ENCODE measurements at regions not wholly inside any gene's neighbourhood (a gene's known extent, or its start where the extent isn't known, plus 50 kb on each side); places are given as distances from the start of the nearest gene placed in this dataset.

- H3K36me3 ChIP-seq (ENCODE audit: control insufficient read depth in 2 of 2, extremely low read depth in 1 of 2, insufficient read depth in 2 of 2, low read length in 2 of 2), result no peaks in the 10 kb centered on the region
Measured at GRCh38 chr4:111268769-111269414, 646.0 kb upstream of the PITX2 start.

DNA sequence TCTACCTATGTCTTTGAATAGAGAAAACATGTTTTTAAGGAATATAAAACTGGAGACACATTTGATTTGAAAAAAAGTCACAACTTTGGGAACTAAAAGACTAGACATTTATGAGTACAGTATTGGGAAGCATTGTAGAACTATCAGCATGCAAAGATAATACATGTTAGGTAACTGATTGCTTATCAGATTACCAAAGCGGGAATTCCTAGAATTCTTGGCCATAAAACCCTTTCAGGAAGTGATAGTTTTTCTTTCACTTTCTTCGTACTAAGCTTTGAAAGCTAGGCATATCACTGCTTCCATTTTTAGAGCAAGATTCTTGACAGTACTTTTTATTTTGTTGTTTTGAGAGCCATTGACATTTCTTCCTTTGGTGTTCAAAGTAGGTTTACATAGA lies 646.6 kb upstream of the PITX2 start:
- H3K4me3 ChIP-seq (ENCODE audit: control insufficient read depth in 2 of 3, extremely low read depth in 1 of 3, insufficient read depth in 2 of 3, low read depth in 1 of 3, low read length in 3 of 3), result no peak overlapping the region
- no peaks in the 10 kb centered on the region for H3K9me1 ChIP-seq (ENCODE audit: control insufficient read depth, extremely low read depth, insufficient read depth, low read length)
- H4K20me1 ChIP-seq (ENCODE audit: control insufficient read depth, extremely low read depth, insufficient read depth, low read length), result no peaks in the 10 kb centered on the region
- no peak overlapping the region for H3K4me2 ChIP-seq (ENCODE audit: control insufficient read depth, extremely low read depth, insufficient read depth, low read depth, low read length)
- dilution Hi-C loops (cut with MboI; ENCODE audit: extremely low pct_ligation_motif_present, low sequenced_read_pairs), result no loop called here
- H2AFZ ChIP-seq (ENCODE audit: control insufficient read depth, low read length), result no peak overlapping the region
- H3K79me2 ChIP-seq (ENCODE audit: control insufficient read depth, insufficient read depth, low read length), result no peaks in the 10 kb centered on the region
- H3K27me3 ChIP-seq (ENCODE audit: control insufficient read depth, extremely low read depth, insufficient read depth, low read length), result no peaks in the 10 kb centered on the region
- DNase-seq (ENCODE audit: low read depth, low spot score) (no peak), FAIRE-seq (no peak)
- no peak overlapping the region for H3K9ac ChIP-seq (ENCODE audit: control insufficient read depth, extremely low read depth, insufficient read depth, low read length)
- no peak overlapping the region for H3K27ac ChIP-seq (ENCODE audit: control insufficient read depth, insufficient read depth, low read length)
- no peak for TF ChIP-seq EZH2 (IDR thresholded peaks at IDR 0.05; ENCODE audit: low read length)
- TF ChIP-seq, protein P1, sequence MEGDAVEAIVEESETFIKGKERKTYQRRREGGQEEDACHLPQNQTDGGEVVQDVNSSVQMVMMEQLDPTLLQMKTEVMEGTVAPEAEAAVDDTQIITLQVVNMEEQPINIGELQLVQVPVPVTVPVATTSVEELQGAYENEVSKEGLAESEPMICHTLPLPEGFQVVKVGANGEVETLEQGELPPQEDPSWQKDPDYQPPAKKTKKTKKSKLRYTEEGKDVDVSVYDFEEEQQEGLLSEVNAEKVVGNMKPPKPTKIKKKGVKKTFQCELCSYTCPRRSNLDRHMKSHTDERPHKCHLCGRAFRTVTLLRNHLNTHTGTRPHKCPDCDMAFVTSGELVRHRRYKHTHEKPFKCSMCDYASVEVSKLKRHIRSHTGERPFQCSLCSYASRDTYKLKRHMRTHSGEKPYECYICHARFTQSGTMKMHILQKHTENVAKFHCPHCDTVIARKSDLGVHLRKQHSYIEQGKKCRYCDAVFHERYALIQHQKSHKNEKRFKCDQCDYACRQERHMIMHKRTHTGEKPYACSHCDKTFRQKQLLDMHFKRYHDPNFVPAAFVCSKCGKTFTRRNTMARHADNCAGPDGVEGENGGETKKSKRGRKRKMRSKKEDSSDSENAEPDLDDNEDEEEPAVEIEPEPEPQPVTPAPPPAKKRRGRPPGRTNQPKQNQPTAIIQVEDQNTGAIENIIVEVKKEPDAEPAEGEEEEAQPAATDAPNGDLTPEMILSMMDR (optimal IDR thresholded peaks at IDR 0.05 in 1 of 3, IDR thresholded peaks at IDR 0.05 in 1 of 3, conservative IDR thresholded peaks at IDR 0.05 in 1 of 3; ENCODE audit: extremely low read depth in 1 of 3, insufficient read depth in 2 of 3, low read length in 3 of 3), result no peak
- no peaks in the 10 kb centered on the region for H3K4me1 ChIP-seq (ENCODE audit: control insufficient read depth, extremely low read depth, insufficient read depth, low read length)
- H3K9me3 ChIP-seq (ENCODE audit: control insufficient read depth, low read depth, low read length), result no peaks in the 10 kb centered on the region
- H3K36me3 ChIP-seq (ENCODE audit: control insufficient read depth in 2 of 2, extremely low read depth in 1 of 2, insufficient read depth in 2 of 2, low read length in 2 of 2), result no peaks in the 10 kb centered on the region

More at GRCh38 chr4:111268769-111269414, 646.0 kb upstream of the PITX2 start:
- H3K9ac ChIP-seq (ENCODE audit: control insufficient read depth, extremely low read depth, insufficient read depth, low read length), result no peak overlapping the region
- no peaks in the 10 kb centered on the region for H3K27me3 ChIP-seq (ENCODE audit: control insufficient read depth, extremely low read depth, insufficient read depth, low read length)
- no peaks in the 10 kb centered on the region for H3K9me3 ChIP-seq (ENCODE audit: control insufficient read depth, low read depth, low read length)
- dilution Hi-C loops (cut with MboI; ENCODE audit: extremely low pct_ligation_motif_present, low sequenced_read_pairs), result no loop called here
- no peak for FAIRE-seq
- no peak for DNase-seq (ENCODE audit: low read depth, low spot score)
- H3K27ac ChIP-seq (ENCODE audit: control insufficient read depth, insufficient read depth, low read length), result no peak overlapping the region
- no peaks in the 10 kb centered on the region for H3K79me2 ChIP-seq (ENCODE audit: control insufficient read depth, insufficient read depth, low read length)
- no peak overlapping the region for H3K4me2 ChIP-seq (ENCODE audit: control insufficient read depth, extremely low read depth, insufficient read depth, low read depth, low read length)
- no peak for TF ChIP-seq EZH2 (IDR thresholded peaks at IDR 0.05; ENCODE audit: low read length)
- TF ChIP-seq, protein P1 (optimal IDR thresholded peaks at IDR 0.05 in 1 of 3, IDR thresholded peaks at IDR 0.05 in 1 of 3, conservative IDR thresholded peaks at IDR 0.05 in 1 of 3; ENCODE audit: extremely low read depth in 1 of 3, insufficient read depth in 2 of 3, low read length in 3 of 3), result no peak
- no peak overlapping the region for H2AFZ ChIP-seq (ENCODE audit: control insufficient read depth, low read length)
- no peaks in the 10 kb centered on the region for H3K9me1 ChIP-seq (ENCODE audit: control insufficient read depth, extremely low read depth, insufficient read depth, low read length)
- no peaks in the 10 kb centered on the region for H4K20me1 ChIP-seq (ENCODE audit: control insufficient read depth, extremely low read depth, insufficient read depth, low read length)
- no peaks in the 10 kb centered on the region for H3K4me1 ChIP-seq (ENCODE audit: control insufficient read depth, extremely low read depth, insufficient read depth, low read length)
- H3K4me3 ChIP-seq (ENCODE audit: control insufficient read depth in 2 of 3, extremely low read depth in 1 of 3, insufficient read depth in 2 of 3, low read depth in 1 of 3, low read length in 3 of 3), result no peak overlapping the region

Data from keratinocyte (primary cell).